ENCODE measurements at regions not wholly inside any gene's neighbourhood (a gene's known extent, or its start where the extent isn't known, plus 50 kb on each side); places are given as distances from the start of the nearest gene placed in this dataset.

DNA sequence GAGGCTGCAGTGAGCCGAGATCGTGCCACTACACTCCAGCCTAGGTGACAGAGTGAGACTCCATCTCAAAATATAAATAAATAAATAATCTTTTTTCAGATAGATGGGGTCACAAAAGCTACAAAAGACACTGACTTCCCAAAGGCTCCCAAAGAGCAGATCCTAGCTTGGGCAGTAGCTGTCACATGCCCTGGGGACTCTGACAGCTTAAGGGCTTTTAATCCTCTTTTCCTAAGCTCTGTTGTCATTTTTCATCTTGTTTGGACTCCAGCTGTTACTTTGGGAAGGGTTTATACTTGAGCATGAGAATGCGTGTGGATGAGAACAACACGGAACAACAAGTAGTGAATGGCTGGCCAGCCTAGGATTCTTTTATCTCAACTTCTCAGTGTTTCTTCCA, 231.7 kb downstream of the MZT1 start:
- Histone ChIP-seq H3K4me1 (no peaks in the 10 kb centered on the region), H3K27ac (no peak overlapping the region), H3K36me3 (no peaks in the 10 kb centered on the region), H3K27me3 (no peaks in the 10 kb centered on the region), H3K4me3 (no peak overlapping the region), H3K9me3 (no peaks in the 10 kb centered on the region)
- TF ChIP-seq POLR2A (IDR thresholded peaks at IDR 0.05), result no peak
- TF ChIP-seq, protein P1, sequence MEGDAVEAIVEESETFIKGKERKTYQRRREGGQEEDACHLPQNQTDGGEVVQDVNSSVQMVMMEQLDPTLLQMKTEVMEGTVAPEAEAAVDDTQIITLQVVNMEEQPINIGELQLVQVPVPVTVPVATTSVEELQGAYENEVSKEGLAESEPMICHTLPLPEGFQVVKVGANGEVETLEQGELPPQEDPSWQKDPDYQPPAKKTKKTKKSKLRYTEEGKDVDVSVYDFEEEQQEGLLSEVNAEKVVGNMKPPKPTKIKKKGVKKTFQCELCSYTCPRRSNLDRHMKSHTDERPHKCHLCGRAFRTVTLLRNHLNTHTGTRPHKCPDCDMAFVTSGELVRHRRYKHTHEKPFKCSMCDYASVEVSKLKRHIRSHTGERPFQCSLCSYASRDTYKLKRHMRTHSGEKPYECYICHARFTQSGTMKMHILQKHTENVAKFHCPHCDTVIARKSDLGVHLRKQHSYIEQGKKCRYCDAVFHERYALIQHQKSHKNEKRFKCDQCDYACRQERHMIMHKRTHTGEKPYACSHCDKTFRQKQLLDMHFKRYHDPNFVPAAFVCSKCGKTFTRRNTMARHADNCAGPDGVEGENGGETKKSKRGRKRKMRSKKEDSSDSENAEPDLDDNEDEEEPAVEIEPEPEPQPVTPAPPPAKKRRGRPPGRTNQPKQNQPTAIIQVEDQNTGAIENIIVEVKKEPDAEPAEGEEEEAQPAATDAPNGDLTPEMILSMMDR (IDR thresholded peaks at IDR 0.05), result no peak
- DNase-seq, result no peak

DNA sequence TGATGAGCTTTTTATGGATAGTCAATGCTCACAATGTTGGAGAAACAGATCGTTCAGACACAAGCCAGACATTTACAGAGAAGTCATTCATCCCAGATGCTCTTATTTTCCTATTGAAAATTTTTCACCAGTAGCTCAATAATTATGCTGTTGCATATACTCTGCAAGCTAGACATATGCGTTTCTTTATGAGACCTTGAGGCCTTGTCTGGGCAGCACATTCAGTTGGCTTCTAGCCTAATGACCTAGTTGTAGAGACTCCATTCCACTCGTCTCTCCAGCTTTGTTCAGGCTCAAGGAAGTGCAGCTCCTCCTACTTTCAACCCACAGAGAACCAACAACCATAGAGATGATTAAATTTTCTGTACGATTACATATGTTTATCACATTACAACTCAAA, 237.7 kb downstream of the MZT1 start:
- H3K36me3 ChIP-seq, result no peaks in the 10 kb centered on the region
- H3K4me1 ChIP-seq, result no peaks in the 10 kb centered on the region
- H3K27me3 ChIP-seq, result no peaks in the 10 kb centered on the region
- no peak overlapping the region for H3K27ac ChIP-seq
- H3K9me3 ChIP-seq, result no peaks in the 10 kb centered on the region
- TF ChIP-seq, protein P1 (IDR thresholded peaks at IDR 0.05), result no peak
- TF ChIP-seq POLR2A (IDR thresholded peaks at IDR 0.05), result no peak
- no peak overlapping the region for H3K4me3 ChIP-seq
- no peak for DNase-seq

DNA sequence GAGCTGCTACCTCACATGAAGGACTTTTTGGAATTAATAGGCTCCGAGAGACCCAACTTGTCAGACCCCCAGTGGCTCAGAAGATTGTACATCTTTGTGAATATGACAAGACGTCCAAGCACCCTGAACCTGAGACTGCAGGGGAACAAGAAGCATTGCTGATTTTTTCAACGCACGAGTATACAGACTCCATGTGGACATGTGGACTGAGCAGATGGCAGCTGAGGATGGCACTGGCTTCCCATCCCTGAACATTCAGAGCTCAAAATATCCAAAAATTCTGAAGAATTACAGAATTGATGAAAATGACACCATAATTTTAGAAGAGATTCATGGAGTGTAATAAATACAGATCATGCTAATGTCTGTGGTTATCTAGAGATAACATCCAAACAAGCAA, 254.1 kb downstream of the MZT1 start:
- no peak for TF ChIP-seq POLR2A (IDR thresholded peaks at IDR 0.05)
- TF ChIP-seq, protein P1 (IDR thresholded peaks at IDR 0.05), result no peak

DNA sequence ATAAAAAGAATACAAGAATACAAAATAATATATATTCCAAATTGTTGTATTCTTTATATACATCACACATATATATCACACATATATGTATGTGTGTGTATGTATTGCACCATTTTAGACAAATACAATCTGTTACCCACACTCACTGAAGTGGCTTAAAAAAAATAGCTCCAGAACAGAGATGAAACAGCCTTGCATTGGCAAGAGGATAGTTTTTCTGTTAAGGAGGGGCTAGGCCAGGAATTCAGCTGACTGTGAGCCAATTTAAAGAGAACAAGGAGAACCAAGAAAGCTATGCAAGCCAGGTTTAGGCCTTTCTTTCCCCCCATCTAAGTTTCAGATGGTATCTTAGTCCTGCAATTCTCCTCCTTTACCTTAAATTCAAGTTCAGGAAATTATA, 257.5 kb downstream of the MZT1 start:
- Histone ChIP-seq H3K27ac (no peak overlapping the region), H3K27me3 (no peaks in the 10 kb centered on the region), H3K4me3 (no peak overlapping the region), H3K36me3 (no peaks in the 10 kb centered on the region), H3K9me3 (no peaks in the 10 kb centered on the region), H3K4me1 (no peaks in the 10 kb centered on the region)
- no peak for DNase-seq
- TF ChIP-seq, protein P1 (IDR thresholded peaks at IDR 0.05), result no peak
- no peak for TF ChIP-seq POLR2A (IDR thresholded peaks at IDR 0.05)

More for the DNA sequence above, 254.1 kb downstream of the MZT1 start:
- H3K9me3 ChIP-seq, result no peaks in the 10 kb centered on the region
- H3K27ac ChIP-seq, result no peak overlapping the region
- no peak for DNase-seq
- no peak overlapping the region for H3K4me3 ChIP-seq
- H3K27me3 ChIP-seq, result no peaks in the 10 kb centered on the region
- no peaks in the 10 kb centered on the region for H3K4me1 ChIP-seq
- H3K36me3 ChIP-seq, result no peaks in the 10 kb centered on the region

DNA sequence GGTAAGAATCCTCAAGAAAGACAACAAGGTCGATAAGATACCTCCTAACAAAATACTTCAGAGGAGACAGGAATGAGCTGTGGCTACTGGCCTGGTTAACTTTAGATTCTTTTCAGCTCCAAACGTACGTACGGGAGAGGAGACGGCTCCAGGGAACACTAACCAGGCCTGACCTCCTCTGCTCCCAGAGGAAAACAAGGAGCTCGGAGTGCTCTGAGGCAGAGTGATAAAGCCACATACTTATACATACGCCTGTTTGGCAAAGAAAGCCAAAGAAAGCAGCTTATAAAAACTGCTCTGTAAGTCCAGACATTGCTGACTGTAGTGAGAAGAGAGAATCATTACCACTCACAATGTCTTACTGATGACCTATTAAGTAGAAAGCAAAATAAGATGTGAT, 263.9 kb downstream of the MZT1 start:
- Histone ChIP-seq H3K27me3 (no peaks in the 10 kb centered on the region), H3K27ac (no peak overlapping the region), H3K4me3 (no peak overlapping the region), H3K36me3 (no peaks in the 10 kb centered on the region), H3K9me3 (no peaks in the 10 kb centered on the region), H3K4me1 (no peaks in the 10 kb centered on the region)
- no peak for DNase-seq
- TF ChIP-seq POLR2A (IDR thresholded peaks at IDR 0.05), result no peak
- TF ChIP-seq, protein P1 (IDR thresholded peaks at IDR 0.05), result no peak

DNA sequence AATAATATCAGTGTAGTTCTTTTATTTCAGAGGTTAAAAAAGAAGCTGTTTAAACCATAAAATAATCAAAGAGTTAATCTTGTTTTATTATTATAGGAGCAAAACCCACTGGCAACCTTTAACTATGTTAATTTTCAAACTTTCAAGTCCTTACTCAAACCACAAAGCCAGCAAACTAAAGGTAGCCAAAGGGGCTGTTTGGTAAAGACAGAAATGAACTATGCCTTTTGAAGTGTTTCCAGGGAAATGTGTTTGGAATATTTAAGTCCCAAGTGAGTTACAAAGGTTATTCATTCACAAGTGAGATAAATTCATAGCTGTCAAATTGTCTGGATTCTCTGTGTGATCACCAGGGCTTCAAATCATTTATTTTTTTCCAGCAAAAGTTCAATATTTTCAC, 264.7 kb downstream of the MZT1 start:
- Histone ChIP-seq H3K4me3 (no peak overlapping the region), H3K27me3 (no peaks in the 10 kb centered on the region), H3K4me1 (no peaks in the 10 kb centered on the region), H3K9me3 (no peaks in the 10 kb centered on the region), H3K27ac (no peak overlapping the region), H3K36me3 (no peaks in the 10 kb centered on the region)
- no peak for DNase-seq
- no peak for TF ChIP-seq POLR2A (IDR thresholded peaks at IDR 0.05)

All from Peyer's patch (tissue), 4 donors.